ENCODE measurements at regions not wholly inside any gene's neighbourhood (a gene's known extent, or its start where the extent isn't known, plus 50 kb on each side); places are given as distances from the start of the nearest gene placed in this dataset.
A peak's percentile ranks its signal among the peaks of the same experiment; 100 is the strongest.

GRCh38 chr5:12659686-12660085, 755.4 kb upstream of the CTNND2 start (continued):
- TF ChIP-seq CREB1 (CRISPR knock-in tag; IDR thresholded peaks at IDR 0.05; ENCODE audit: low read depth), result no peak
- no peak for TF ChIP-seq REST (IDR thresholded peaks at IDR 0.05; ENCODE audit: unreplicated experiment)
- no peak for TF ChIP-seq NANOG (IDR thresholded peaks at IDR 0.05; ENCODE audit: borderline replicate concordance)
- no peak for TF ChIP-seq POLR2AphosphoS5 (IDR thresholded peaks at IDR 0.05; ENCODE audit: low read depth)
- TF ChIP-seq JUNB (IDR thresholded peaks at IDR 0.05; ENCODE audit: unreplicated experiment), result no peak
- no peak for TF ChIP-seq STAT1 (IDR thresholded peaks at IDR 0.05; ENCODE audit: unreplicated experiment)

- peaks cover 62% of the 10 kb centered on the region for H3K79me2 ChIP-seq (replicated peaks; ENCODE audit: insufficient read depth)
- peaks cover 25% of the 10 kb centered on the region for H3K36me3 ChIP-seq (ENCODE audit: insufficient read depth)
- no peaks in the 10 kb centered on the region for H3K27me3 ChIP-seq (ENCODE audit: insufficient read depth)
- ATAC-seq (no peak), DNase-seq (ENCODE audit: low spot score) (no peak)
- Mint-ChIP-seq H3K4me3 (no peak overlapping the region), H3K4me1 (peaks cover 45% of the 10 kb centered on the region), H3K9me3 (peaks cover 32% of the 10 kb centered on the region), H3K27ac (no peak overlapping the region), H3K27me3 (ENCODE audit: insufficient read depth, low read depth, poor library complexity) (peaks cover 36% of the 10 kb centered on the region), H3K36me3 (ENCODE audit: low read depth) (peaks cover 84% of the 10 kb centered on the region)
- peaks cover 12% of the 10 kb centered on the region; the same call in 1 of the 2 replicates for H3F3A ChIP-seq (replicated peaks; ENCODE audit: low read depth)
- no peak overlapping the region for H2AFZ ChIP-seq
- H3K4me2 ChIP-seq, result no peak overlapping the region
- H3K27ac ChIP-seq (ENCODE audit: low read depth), result peak overlapping the region; percentile 53; the same call in 1 of the 2 replicates
- no peaks in the 10 kb centered on the region for H3K9me2 ChIP-seq (ENCODE audit: insufficient read depth)
- peaks cover 17% of the 10 kb centered on the region for H4K20me1 ChIP-seq (replicated peaks; ENCODE audit: insufficient read depth)
- TF ChIP-seq POLR2AphosphoS5 (IDR thresholded peaks at IDR 0.05; ENCODE audit: low read depth) (peak; percentile 33; the same call in 1 of the 2 replicates), REST (IDR thresholded peaks at IDR 0.05; ENCODE audit: unreplicated experiment) (no peak)
- peaks cover 24% of the 10 kb centered on the region for H3K4me1 ChIP-seq (ENCODE audit: insufficient read depth)
- H3K4me3 ChIP-seq, result no peak overlapping the region
These were observed 754.7 kb upstream of the CTNND2 start for GRCh38 chr5:12658871-12659446.

Measured in GM23338 (cell line).